HCT116 (cell line): ENCODE measurements at regions not wholly inside any gene's neighbourhood (a gene's known extent, or its start where the extent isn't known, plus 50 kb on each side); places are given as distances from the start of the nearest gene placed in this dataset.
"Not testable (repeated sequence)": the region's sequence is repeated elsewhere in the genome, so short reads cannot be mapped to it uniquely, and the experiment has no call there.

ENCODE experiments used
- ATAC-seq: fragments of 200-7000 bp; cut with Tn5 transposase; 2 replicates; pipeline ENCODE4 v1.9.1; 2020; ENCODE audit warnings: mild to moderate bottlenecking, moderate library complexity
- BruUV-seq: library from RNA; stranded (reverse); fragments of 400-500 nt; replicated peaks from 2 replicates; lab custom pipeline; 2021; lab: Mats Ljungman, UMichigan
- CTCF ChIA-PET: fragments of 300-600 bp; sonication (Branson Sonifier 250); formaldehyde crosslinking; loops from one replicate; lab custom pipeline; 2021; ENCODE audit warnings: antibody characterized with exemption; lab: Charles Lee
- POLR2A ChIA-PET: fragments of 300-600, 350-600 bp; sonication (Branson Sonifier 250); formaldehyde crosslinking; loops from one replicate; lab custom pipeline; 2021; ENCODE audit warnings: antibody characterized with exemption; lab: Charles Lee
- RAD21 ChIA-PET, 2 experiments: fragments of 300-600 bp; sonication (Branson Sonifier 250); formaldehyde crosslinking; loops; one replicate each; lab custom pipeline; 2023; ENCODE audit warnings: low total read pairs in 2 of 2; ENCODE audit not compliant: uncharacterized antibody in 2 of 2, unreplicated experiment in 2 of 2, low non-redundant PET in 1 of 2; lab: Charles Lee
- DNase-seq: peaks from one replicate; pipeline ENCODE4 v3.0.0-alpha.2; 2010; ENCODE audit warnings: low read depth, low spot score
- H2AFZ ChIP-seq: fragments of 200-600 bp; shearing (Covaris generic), sonication (generic); 2 replicates; pipeline ENCODE4 v1.6.1; 2017; ENCODE audit warnings: low read depth, mixed run types, mixed read lengths, antibody characterized with exemption, low read length; ENCODE audit not compliant: poor library complexity, severe bottlenecking
- H3K27ac ChIP-seq: 2 replicates; pipeline ENCODE4 v1.5.1; 2012; ENCODE audit warnings: low read depth, low read length
- H3K27me3 ChIP-seq: fragments of 200-600 bp; sonication (generic); 2 replicates; pipeline ENCODE4 v1.6.1; 2016; ENCODE audit warnings: mixed run types, low read length, mixed read lengths; ENCODE audit not compliant: insufficient read depth
- H3K36me3 ChIP-seq, 2 experiments: fragments of 200-500 bp in 1 of 2; fragments of 200-600 bp in 1 of 2; sonication (Bioruptor generic) in 1 of 2; sonication (generic) in 1 of 2; 2 replicates each; pipeline versions ENCODE4 v1.5.1 to v1.6.1; 2014 to 2016; ENCODE audit warnings: low read length in 2 of 2, inconsistent platforms in 1 of 2, mixed read lengths in 1 of 2, mixed run types in 1 of 2; ENCODE audit not compliant: insufficient read depth in 2 of 2, control insufficient read depth in 1 of 2
- H3K4me1 ChIP-seq, 2 experiments: fragments of 200-600 bp in 1 of 2; sonication (generic) in 1 of 2; 2 replicates each; pipeline versions ENCODE4 v1.5.1 to v1.6.1; 2012 to 2017; ENCODE audit warnings: low read length in 2 of 2, inconsistent platforms in 1 of 2, mild to moderate bottlenecking in 1 of 2, mixed read lengths in 1 of 2, mixed run types in 1 of 2, moderate library complexity in 1 of 2; ENCODE audit not compliant: insufficient read depth in 2 of 2, control insufficient read depth in 1 of 2
- H3K4me2 ChIP-seq: fragments of 200-600 bp; sonication (generic); 2 replicates; pipeline ENCODE4 v1.6.1; 2017; ENCODE audit warnings: mixed run types, low read length, mixed read lengths
- H3K4me3 ChIP-seq, 2 experiments: fragments of 200-600 bp in 1 of 2; sonication (generic) in 1 of 2; replicated peaks in 1 of 2; 2 replicates each; pipeline ENCODE4 v1.5.1; 2011 to 2016; ENCODE audit warnings: low read length in 2 of 2, control low read depth in 1 of 2, low read depth in 1 of 2, mild to moderate bottlenecking in 1 of 2, mixed read lengths in 1 of 2, mixed run types in 1 of 2
- H3K79me2 ChIP-seq: fragments of 200-600 bp; sonication (generic); 2 replicates; pipeline ENCODE4 v1.6.1; 2017; ENCODE audit warnings: mild to moderate bottlenecking, mixed run types, low read length, moderate library complexity, mixed read lengths; ENCODE audit not compliant: insufficient read depth
- H3K9ac ChIP-seq: fragments of 200-600 bp; sonication (generic); 2 replicates; pipeline ENCODE4 v1.6.1; 2016; ENCODE audit warnings: low read length, mixed read lengths
- H3K9me2 ChIP-seq: fragments of 200-600 bp; sonication (generic), shearing (Covaris generic); 2 replicates; pipeline ENCODE4 v1.6.1; 2017; ENCODE audit warnings: mixed run types, mild to moderate bottlenecking, moderate library complexity; ENCODE audit not compliant: insufficient read depth
- H3K9me3 ChIP-seq, 2 experiments: fragments of 200-500 bp in 1 of 2; fragments of 200-600 bp in 1 of 2; sonication (Bioruptor generic) in 1 of 2; sonication (generic) in 1 of 2; 2 replicates each; pipeline ENCODE4 v1.6.1; 2014 to 2017; ENCODE audit warnings: low read length in 2 of 2, mixed read lengths in 2 of 2, inconsistent platforms in 1 of 2, low read depth in 1 of 2, mild to moderate bottlenecking in 1 of 2, mixed run types in 1 of 2, moderate library complexity in 1 of 2; ENCODE audit not compliant: control insufficient read depth in 1 of 2, insufficient read depth in 1 of 2
- H4K20me1 ChIP-seq: fragments of 200-600 bp; sonication (generic), shearing (Covaris generic); 2 replicates; pipeline ENCODE4 v1.6.1; 2017; ENCODE audit warnings: mixed run types, mild to moderate bottlenecking, moderate library complexity; ENCODE audit not compliant: insufficient read depth
- ATF3 ChIP-seq: IDR thresholded peaks from 2 replicates; pipeline ENCODE4 v1.6.1; 2012
- CEBPB ChIP-seq: IDR thresholded peaks from 2 replicates; pipeline ENCODE4 v1.6.1; 2012; ENCODE audit warnings: low read depth
- EGR1 ChIP-seq: IDR thresholded peaks from 2 replicates; pipeline ENCODE4 v1.6.1; 2012; ENCODE audit warnings: low read depth
- EZH2 ChIP-seq: fragments of 200-600 bp; sonication (generic); IDR thresholded peaks from 2 replicates; pipeline ENCODE4 v1.6.1; 2017; ENCODE audit warnings: antibody characterized with exemption, mixed run types
- EZH2phosphoT487 ChIP-seq: fragments of 200-600 bp; IDR thresholded peaks from 2 replicates; pipeline ENCODE4 v1.6.1; 2018; ENCODE audit warnings: antibody characterized with exemption, borderline replicate concordance
- FOSL1 ChIP-seq: IDR thresholded peaks from 2 replicates; pipeline ENCODE4 v1.6.1; 2012; ENCODE audit warnings: low read depth
- JUND ChIP-seq: IDR thresholded peaks from 2 replicates; pipeline ENCODE4 v1.6.1; 2012
- RAD21 ChIP-seq: IDR thresholded peaks from 2 replicates; pipeline ENCODE4 v1.6.1; 2012; ENCODE audit warnings: low read depth, mild to moderate bottlenecking
- SIN3A ChIP-seq: IDR thresholded peaks from 2 replicates; pipeline ENCODE4 v1.6.1; 2012; ENCODE audit warnings: low read depth
- TCF7L2 ChIP-seq: IDR thresholded peaks from 2 replicates; pipeline ENCODE4 v1.7.0; 2011; ENCODE audit warnings: borderline replicate concordance, inconsistent platforms; ENCODE audit not compliant: insufficient read depth, insufficient read length; ENCODE audit errors: extremely low read depth
- YY1 ChIP-seq: IDR thresholded peaks from 2 replicates; pipeline ENCODE4 v1.6.1; 2011; ENCODE audit warnings: low read length, low read depth, moderate library complexity, mild to moderate bottlenecking; ENCODE audit not compliant: insufficient replicate concordance; ENCODE audit errors: extremely low read depth
- ZBTB33 ChIP-seq: IDR thresholded peaks from 2 replicates; pipeline ENCODE4 v1.6.1; 2011; ENCODE audit warnings: mild to moderate bottlenecking, low read length, moderate library complexity; ENCODE audit not compliant: insufficient replicate concordance; ENCODE audit errors: extremely low read depth
- ZFX ChIP-seq: fragments of 450-650 bp; IDR thresholded peaks from 2 replicates; pipeline ENCODE4 v1.6.1; 2017
- ZNF274 ChIP-seq: fragments of 200-500 bp; sonication (Bioruptor generic); IDR thresholded peaks from 2 replicates; pipeline ENCODE4 v1.6.1; 2014; ENCODE audit warnings: mild to moderate bottlenecking, low read depth, low read length, inconsistent platforms
- intact Hi-C: fragments of 100-400 bp; cut with micrococcal nuclease; formaldehyde crosslinking; loops from 2 replicates; pipeline ENCODE4 v1.10.0; 2022

- ATAC-seq, H3K9me2 ChIP-seq, H4K20me1 ChIP-seq, H3K9me3 ChIP-seq, CTCF ChIA-PET, H3K27ac ChIP-seq, DNase-seq, H3K27me3 ChIP-seq, H3K9ac ChIP-seq, POLR2A ChIA-PET, H3K4me2 ChIP-seq, intact Hi-C loops, RAD21 ChIA-PET, BruUV-seq, H3K4me1 ChIP-seq, H3K36me3 ChIP-seq, H2AFZ ChIP-seq, H3K79me2 ChIP-seq, H3K4me3 ChIP-seq: not testable (repeated sequence)
Observed at GRCh38 chr6:22171006-22171405, 125.8 kb downstream of the PRL start.

- H3K27ac ChIP-seq, H3K4me1 ChIP-seq, H2AFZ ChIP-seq, H3K27me3 ChIP-seq, DNase-seq, H3K9me3 ChIP-seq, ATAC-seq, H3K79me2 ChIP-seq, CTCF ChIA-PET, H3K9me2 ChIP-seq, POLR2A ChIA-PET, H3K4me3 ChIP-seq, RAD21 ChIA-PET, intact Hi-C loops, BruUV-seq, H3K9ac ChIP-seq, H4K20me1 ChIP-seq, H3K4me2 ChIP-seq, H3K36me3 ChIP-seq: not testable (repeated sequence)
Observed at GRCh38 chr6:22171885-22172284, 125.0 kb downstream of the PRL start.

GRCh38 chr6:22173311-22173710 lies 123.5 kb downstream of the PRL start:
- ATAC-seq (no peak), DNase-seq (no peak)
- ChIA-PET RAD21 (no interaction called here), POLR2A (no interaction called here), CTCF (no interaction called here)
- no peak overlapping the region for H3K4me3 ChIP-seq
- no peak overlapping the region for H2AFZ ChIP-seq
- H3K4me2 ChIP-seq: no peak overlapping the region
- H3K9me3 ChIP-seq: no peaks in the 10 kb centered on the region; a peak in 1 of 4 replicates
- no TSS peak for BruUV-seq
- H3K36me3 ChIP-seq: no peaks in the 10 kb centered on the region
- H3K9me2 ChIP-seq: no peaks in the 10 kb centered on the region
- H3K4me1 ChIP-seq: no peaks in the 10 kb centered on the region
- no peak overlapping the region for H3K27ac ChIP-seq
- H3K79me2 ChIP-seq: no peaks in the 10 kb centered on the region
- no peak overlapping the region for H3K9ac ChIP-seq
- H4K20me1 ChIP-seq: no peaks in the 10 kb centered on the region
- H3K27me3 ChIP-seq: no peaks in the 10 kb centered on the region
- intact Hi-C loops: no loop called here
- no peak for TF ChIP-seq RAD21
- no peak for TF ChIP-seq ZBTB33
- no peak for TF ChIP-seq ATF3
- TF ChIP-seq ZNF274: no peak
- TF ChIP-seq JUND: no peak
- no peak for TF ChIP-seq EZH2phosphoT487
- no peak for TF ChIP-seq TCF7L2
- TF ChIP-seq FOSL1: no peak
- no peak for TF ChIP-seq YY1
- no peak for TF ChIP-seq EZH2
- no peak for TF ChIP-seq ZFX
- no peak for TF ChIP-seq SIN3A
- no peak for TF ChIP-seq CEBPB
- TF ChIP-seq EGR1: no peak
